ENCODE measurements at regions not wholly inside any gene's neighbourhood (a gene's known extent, or its start where the extent isn't known, plus 50 kb on each side); places are given as distances from the start of the nearest gene placed in this dataset.

DNA sequence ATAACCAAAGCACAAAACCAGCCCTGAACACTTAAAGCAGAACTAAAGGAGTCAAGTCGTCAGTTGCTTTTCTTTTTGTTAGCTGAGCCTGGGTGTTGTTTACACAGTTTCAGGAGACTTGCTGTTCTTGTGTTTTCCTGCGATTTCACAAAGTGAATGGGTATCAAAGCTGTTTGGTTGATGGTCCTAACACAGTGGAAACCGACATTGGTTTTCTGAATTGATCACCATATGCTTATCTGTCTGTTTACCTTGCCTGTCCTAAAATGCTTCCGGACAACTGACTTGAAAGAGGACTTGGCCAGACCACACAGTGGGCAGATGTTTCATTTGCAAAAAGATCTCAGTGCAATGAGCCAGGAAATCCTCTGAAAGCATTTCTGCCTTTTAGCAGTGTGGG, 676.4 kb downstream of the PRELID2 start:
- TF ChIP-seq, protein P1, sequence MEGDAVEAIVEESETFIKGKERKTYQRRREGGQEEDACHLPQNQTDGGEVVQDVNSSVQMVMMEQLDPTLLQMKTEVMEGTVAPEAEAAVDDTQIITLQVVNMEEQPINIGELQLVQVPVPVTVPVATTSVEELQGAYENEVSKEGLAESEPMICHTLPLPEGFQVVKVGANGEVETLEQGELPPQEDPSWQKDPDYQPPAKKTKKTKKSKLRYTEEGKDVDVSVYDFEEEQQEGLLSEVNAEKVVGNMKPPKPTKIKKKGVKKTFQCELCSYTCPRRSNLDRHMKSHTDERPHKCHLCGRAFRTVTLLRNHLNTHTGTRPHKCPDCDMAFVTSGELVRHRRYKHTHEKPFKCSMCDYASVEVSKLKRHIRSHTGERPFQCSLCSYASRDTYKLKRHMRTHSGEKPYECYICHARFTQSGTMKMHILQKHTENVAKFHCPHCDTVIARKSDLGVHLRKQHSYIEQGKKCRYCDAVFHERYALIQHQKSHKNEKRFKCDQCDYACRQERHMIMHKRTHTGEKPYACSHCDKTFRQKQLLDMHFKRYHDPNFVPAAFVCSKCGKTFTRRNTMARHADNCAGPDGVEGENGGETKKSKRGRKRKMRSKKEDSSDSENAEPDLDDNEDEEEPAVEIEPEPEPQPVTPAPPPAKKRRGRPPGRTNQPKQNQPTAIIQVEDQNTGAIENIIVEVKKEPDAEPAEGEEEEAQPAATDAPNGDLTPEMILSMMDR (IDR thresholded peaks at IDR 0.05; ENCODE audit: insufficient read depth, low read depth, low read length, missing control alignments) = no peak
- H3K4me3 ChIP-seq (ENCODE audit: low read depth, low read length) = no peak overlapping the region
- no peak for DNase-seq (ENCODE audit: low read depth)

DNA sequence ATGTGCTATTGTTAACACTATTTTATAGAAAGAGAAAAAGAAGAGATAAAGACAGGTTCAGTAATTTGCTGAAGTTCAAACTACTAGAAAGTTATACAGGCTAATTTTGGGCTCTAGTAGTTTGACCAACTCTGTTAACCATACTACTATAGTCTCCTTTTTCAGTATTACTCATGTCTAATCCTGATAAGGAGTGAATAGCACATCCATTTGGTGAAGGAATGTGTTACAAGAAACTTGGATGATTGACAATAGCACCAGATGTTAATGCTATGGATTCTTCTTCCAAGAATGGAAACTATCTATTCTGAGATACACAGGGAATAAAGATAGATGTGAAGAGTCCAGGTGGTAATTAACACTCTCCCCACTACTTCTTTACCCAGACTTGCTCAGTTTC, 677.3 kb downstream of the PRELID2 start:
- TF ChIP-seq, protein P1 (IDR thresholded peaks at IDR 0.05; ENCODE audit: insufficient read depth, low read depth, low read length, missing control alignments) = no peak
- H3K4me3 ChIP-seq (ENCODE audit: low read depth, low read length) = no peak overlapping the region
- DNase-seq (ENCODE audit: low read depth) = no peak

DNA sequence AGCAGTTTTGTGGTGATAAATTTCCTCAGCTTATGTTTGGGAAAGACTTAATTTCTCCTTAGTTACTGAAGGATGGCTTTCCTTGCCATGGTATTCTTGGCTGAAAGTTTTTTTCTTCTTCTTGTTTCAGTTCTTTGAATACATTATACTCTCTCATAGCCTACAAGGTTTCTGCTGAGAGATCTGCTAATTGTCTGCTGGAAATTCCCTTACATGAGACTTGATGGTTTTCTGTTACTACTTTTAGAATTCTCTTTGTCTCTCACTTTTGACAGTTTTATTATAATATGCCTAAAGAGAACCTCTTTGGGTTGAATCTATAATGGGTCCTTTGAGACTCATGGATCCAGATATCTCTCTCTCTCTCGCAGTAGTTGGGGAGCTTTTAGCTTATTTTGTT, 693.6 kb downstream of the PRELID2 start:
- TF ChIP-seq, protein P1 (IDR thresholded peaks at IDR 0.05; ENCODE audit: insufficient read depth, low read depth, low read length, missing control alignments) = no peak
- H3K4me3 ChIP-seq (ENCODE audit: low read depth, low read length) = no peak overlapping the region
- DNase-seq (ENCODE audit: low read depth) = no peak

DNA sequence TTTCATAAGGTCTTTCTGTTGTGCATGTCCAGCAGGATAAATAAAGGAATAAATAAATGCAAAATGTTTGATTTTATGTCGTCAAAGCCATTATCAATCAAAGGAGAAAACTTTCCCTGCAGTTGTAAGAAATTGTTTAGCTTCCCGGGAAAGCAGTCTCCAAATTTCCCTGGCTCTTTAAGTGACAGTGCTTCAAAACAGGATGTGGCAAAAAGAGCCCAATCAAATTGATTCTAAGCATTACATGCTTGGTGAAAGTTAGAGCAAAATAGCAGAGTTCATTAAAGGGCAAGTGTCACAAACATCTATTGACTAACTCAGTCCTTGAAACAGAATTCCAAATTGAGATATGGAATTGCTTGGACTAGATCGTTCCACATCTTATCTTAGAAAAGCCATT, 704.1 kb downstream of the PRELID2 start:
- DNase-seq (ENCODE audit: low read depth) = no peak
- no peak overlapping the region for H3K4me3 ChIP-seq (ENCODE audit: low read depth, low read length)
- TF ChIP-seq, protein P1 (IDR thresholded peaks at IDR 0.05; ENCODE audit: insufficient read depth, low read depth, low read length, missing control alignments) = no peak

DNA sequence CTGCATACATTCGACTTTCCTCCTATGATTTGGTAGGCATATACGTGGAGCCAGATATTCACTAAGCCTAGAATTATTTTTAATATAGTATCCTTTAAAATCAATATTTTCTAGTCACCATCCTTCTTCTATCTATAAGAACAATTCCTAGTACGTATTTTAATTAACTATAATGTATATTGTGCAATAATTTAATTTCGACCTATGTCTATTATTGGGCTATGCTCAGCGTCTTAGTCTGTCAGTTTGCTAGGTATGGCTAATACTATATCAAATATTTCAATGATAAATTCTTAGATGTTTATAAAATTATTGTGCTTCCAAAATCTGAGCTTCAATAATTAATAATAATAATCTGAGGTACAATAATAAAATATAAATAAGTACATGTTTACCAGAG, 705.3 kb downstream of the PRELID2 start:
- TF ChIP-seq, protein P1 (IDR thresholded peaks at IDR 0.05; ENCODE audit: insufficient read depth, low read depth, low read length, missing control alignments) = no peak
- DNase-seq (ENCODE audit: low read depth) = no peak
- no peak overlapping the region for H3K4me3 ChIP-seq (ENCODE audit: low read depth, low read length)

DNA sequence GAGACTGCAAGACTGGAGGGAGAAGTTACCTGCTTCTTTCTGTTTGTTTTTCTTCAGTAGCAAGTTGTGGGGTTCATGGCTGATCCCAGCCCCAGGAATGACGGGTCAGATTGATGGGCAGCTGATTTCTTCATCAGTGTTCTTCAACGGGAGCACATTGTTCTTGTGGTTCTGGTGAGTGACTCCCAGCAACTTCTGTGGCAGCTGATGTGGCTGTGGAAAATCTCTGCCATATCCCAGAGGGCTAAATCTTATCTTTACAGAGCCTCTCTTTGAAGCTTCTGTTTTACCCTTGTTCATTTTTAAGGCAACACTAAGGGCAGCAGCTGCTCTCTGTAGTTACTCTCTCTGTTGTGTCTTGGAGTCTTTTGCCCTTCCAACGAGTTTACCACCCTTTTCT, 710.3 kb downstream of the PRELID2 start:
- H3K4me3 ChIP-seq (ENCODE audit: low read depth, low read length) = no peak overlapping the region
- no peak for DNase-seq (ENCODE audit: low read depth)
- TF ChIP-seq, protein P1 (IDR thresholded peaks at IDR 0.05; ENCODE audit: insufficient read depth, low read depth, low read length, missing control alignments) = no peak

DNA sequence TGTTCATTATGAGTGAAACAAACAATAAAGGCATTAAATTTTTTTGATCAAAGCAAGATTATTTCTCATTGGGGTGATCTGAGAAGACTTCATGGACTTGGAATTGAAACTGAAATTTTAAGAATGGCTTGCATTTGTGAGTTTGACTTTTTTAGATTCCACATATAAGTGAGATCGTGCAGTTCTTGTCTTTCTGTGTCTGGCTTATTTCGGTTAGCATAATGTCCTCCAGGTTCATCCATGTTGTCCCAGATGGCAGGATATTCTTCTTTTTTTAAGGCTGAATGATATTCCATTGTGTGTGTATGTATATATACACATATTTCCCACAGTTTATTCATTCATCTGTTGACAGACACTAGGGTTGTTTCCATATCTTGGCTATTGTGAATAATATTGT, 716.5 kb downstream of the PRELID2 start:
- TF ChIP-seq, protein P1 (IDR thresholded peaks at IDR 0.05; ENCODE audit: insufficient read depth, low read depth, low read length, missing control alignments) = no peak
- no peak for DNase-seq (ENCODE audit: low read depth)
- H3K4me3 ChIP-seq (ENCODE audit: low read depth, low read length) = no peak overlapping the region
